ENCODE measurements at regions not wholly inside any gene's neighbourhood (a gene's known extent, or its start where the extent isn't known, plus 50 kb on each side); places are given as distances from the start of the nearest gene placed in this dataset.
"Not testable (repeated sequence)": the region's sequence is repeated elsewhere in the genome, so short reads cannot be mapped to it uniquely, and the experiment has no call there.

DNA sequence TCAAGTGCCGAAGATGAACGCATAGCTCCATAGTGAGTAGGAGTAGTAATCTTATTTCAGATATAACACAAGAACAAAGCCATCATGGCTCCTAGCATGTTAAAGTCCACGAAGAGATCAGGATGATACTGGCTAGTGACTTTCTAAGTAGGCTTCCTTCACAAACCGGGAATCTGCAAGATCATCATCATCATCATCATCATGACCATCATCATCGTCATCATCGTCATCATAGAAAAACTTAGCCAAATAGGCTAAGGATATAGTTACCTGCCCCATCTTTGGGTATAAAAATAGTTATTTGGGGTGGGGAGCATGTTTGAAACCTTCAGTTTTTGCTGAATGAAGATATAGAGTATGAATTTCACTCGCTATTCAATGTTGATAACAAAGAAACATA lies 57.9 kb downstream of the PYDC2 start:
- DNase-seq (ENCODE audit: low spot score): no peak

DNA sequence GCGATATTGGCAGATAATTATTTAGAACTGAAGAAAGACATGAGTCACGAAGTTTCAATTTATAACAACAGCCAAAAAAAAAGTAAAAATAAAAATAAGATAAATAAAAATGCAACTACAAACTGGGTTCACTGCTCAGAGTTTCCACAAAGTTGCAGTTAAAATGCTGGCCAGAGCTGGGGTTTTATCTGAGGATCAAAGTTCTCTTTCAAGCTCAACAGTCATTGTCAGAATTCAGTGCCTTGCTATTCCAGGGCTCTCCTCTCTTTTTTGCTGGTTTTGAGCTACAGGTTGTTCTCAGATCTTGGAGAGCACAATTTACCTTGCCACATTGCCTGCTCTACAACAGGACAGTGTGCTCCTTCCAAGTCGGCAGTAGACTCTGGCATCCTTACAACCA lies 60.1 kb downstream of the PYDC2 start:
- no peak for DNase-seq (ENCODE audit: low spot score)

DNA sequence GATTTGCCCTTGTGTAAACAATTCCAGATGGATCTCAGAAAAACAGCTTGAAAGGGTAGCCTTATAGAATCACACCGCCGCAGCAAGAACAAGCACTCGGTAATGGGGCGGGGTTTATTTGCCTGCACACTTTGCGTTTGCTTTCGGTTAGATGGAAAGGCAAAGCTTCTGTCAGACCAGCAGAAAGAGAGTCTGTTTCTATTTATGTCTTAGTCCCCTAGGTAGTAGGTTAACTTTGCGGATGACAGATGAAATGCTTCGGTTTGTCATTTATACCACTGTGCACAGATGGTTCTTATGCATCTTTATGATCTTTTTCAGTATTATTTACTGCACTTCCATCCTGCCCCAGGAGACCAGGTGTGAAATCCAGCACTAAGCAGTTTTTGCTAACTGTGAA lies 62.2 kb downstream of the PYDC2 start:
- no peak for DNase-seq (ENCODE audit: low spot score)

DNA sequence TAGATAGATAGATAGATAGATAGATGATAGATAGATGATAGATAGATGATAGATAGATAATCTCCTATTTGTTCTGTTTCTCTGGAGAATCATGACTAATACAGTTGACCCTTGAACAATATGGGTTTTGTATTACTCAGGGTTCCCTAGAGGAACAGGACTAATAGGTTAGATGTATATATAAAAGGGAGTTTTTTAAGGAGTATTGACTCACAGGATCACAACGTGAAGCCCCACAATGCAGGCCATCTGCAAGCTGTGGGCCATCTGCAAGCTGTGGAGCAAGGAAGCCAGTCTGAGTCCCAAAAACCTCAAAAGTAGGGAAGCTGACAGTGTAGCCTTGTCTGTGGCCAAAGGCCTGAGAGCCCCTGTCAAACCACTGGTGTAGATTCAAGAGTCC lies 67.6 kb downstream of the PYDC2 start:
- DNase-seq (ENCODE audit: low spot score): no peak

DNA sequence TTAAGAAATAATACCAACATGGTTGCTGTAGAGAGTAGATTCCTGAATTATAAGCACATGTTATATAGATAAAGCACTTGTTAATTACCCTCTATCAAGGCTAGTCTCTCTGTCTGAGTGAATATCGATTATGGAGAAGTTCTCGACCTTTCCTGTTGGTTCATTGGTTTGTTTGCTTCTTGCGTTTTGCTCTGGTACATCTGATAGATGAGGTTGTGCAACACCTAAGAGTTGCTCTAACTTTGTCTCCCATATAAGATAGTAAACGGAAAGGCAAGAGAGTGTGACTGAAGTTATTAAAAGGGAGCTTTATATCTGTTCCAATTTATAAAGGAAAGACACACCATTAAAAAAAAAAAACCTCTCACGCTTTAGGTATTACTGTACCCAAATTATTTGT lies 69.0 kb downstream of the PYDC2 start:
- no peak for DNase-seq (ENCODE audit: low spot score)

DNA sequence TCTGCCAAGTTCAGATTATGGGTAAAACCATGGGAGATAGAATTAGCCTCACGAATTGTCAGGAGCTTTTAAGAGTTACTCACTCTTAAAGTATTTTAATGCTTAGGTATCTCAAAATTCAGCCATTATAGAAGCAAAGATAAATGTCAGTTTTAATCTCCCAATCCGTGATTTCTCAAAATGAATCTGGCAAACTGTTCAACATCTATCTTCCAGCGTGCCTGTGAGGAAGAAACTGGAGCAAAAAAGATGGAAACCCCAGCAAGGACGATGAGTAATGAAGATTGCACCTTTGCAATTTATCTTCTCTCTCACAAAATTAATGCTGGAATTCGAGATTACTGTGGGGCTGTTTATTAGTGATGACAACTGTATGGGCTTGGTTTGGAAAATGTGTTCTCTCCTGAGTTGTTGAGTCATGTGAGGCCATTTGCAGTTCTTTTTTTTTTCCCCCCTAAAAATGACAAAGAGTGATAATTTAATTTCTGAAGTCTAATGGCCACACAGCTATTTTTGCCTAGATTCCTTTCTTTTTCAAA lies 70.5 kb downstream of the PYDC2 start:
- peak; percentile 46 for DNase-seq (ENCODE audit: low spot score)

DNA sequence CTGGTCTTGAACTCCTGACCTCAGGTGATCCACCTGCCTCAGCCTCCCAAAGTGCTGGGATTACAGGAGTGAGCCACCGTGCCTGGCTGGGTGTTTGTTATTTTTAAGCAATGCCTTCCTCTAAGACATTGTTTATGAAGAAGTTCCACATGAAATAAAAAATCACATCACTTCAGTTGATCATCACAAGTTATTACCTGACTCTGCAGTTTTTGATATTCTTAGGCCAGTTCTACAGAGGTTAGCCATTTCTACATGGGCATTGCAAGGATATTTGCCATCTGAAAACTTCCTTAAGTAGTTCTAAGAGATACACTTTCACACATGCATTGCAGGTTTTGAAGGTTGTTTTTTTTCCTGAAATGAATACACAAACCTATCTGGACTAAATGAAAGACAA lies 82.1 kb downstream of the PYDC2 start:
- no peak for DNase-seq (ENCODE audit: low spot score)

DNA sequence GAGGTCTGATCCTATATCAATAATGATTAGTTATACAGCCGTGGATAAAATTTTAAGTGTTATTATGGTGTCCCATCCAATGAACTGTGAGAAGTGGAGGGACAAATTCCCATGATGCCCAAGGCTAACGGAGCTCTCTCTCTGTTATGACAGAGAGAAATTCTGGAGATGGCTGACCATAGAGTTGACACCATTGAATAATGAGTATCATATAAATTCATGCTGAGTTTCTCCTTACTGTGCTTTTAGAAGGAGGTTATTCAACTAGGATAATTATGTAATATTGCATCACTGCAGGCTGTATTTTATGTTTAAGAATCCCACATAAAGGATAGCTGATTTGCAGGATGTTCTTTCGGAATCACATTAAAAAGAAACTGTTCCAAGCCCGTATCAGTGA lies 82.9 kb downstream of the PYDC2 start:
- DNase-seq (ENCODE audit: low spot score): peak; percentile 16

DNA sequence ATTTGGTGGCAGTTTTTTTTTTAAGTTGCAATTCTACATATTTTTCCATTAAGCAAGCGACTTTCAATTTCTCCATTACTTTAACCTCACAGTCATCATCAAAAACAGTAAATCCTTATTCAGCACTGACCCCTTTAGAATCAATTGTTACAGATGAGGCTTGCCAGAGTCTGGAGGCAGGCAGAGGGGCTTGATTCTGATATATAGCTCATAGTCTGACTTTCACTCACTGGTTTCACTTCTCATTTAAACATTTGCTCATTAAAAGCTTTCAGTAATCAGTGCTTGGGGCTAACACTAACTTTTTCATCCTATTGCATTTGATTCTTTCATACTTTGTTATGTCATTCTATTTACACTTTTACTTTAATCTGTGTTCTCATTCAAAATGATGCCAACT lies 88.4 kb downstream of the PYDC2 start:
- DNase-seq (ENCODE audit: low spot score): no peak

DNA sequence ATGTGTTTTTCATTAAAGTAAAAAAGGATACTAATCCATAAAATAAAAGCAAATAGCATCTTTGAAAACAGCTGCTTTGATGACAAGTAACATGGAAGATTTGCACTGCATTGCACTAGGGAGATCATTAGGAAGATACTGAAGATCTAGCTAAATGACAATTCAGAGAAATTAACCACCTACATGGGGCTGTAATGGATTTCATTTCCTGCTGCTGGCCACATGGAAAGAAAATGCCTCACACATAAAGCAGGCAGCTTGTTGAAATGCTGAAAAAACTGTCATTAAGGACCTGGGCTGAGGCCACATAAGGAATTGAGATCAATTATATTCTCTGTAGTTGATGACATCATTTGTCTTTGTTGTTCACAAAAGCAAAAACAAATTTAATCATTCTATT lies 94.1 kb downstream of the PYDC2 start:
- no peak for DNase-seq (ENCODE audit: low spot score)

DNA sequence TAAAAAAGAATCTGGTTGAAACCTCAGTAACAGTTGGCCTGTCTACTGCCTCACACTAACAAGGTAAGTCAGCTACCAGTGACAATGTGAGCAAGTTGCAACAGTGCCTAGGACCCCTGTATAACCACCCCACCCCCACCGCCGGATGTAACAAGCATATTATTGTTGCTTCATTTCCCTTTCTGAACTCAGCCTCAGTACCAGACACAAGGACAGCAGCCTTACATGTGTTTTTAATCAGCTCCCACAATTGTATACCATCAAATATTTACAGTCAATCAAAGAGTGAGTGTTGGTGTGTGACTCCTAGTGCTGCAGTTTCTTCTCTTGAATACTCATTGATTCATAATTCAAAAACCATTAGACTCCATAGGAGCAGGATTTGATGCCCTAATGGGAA lies 96.4 kb downstream of the PYDC2 start:
- no peak for DNase-seq (ENCODE audit: low spot score)

DNA sequence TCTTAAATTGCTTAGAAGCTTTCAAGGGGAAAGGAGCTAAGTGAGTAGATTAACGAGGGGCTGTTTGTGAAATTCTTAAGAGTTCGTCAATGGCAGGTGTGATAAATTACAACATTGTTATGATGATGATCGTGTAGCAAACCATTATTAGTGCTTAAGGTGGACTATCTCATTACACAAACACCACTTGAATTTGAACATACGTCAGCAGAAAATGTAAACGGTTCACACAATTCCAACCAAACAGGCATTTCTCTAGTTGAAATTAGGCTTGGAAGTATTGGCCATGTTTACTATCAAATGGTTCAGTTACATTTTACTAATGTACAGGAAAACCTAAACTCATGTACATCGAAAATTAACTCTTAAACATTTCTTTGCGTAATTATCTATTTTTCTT lies 102.8 kb downstream of the PYDC2 start:
- no peak for DNase-seq (ENCODE audit: low spot score)

DNA sequence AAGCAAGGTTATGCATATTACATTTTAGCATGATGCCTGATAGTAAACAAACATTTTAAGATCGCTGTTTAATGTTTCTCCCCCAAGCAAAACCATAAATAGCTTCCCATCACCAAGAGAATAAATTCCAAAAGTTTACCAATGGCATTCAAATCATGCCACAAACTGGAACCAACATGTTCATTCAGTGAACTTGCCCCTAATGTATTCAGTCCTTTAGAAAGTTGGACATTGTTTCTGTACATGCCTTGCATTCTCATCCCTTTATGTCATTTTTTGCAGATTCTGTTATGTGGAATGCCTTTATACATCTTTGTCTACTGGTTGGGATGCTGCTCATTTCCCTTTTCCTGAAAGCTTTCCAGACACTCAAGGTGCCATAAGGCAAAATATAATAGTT lies 105.5 kb downstream of the PYDC2 start:
- no peak for DNase-seq (ENCODE audit: low spot score)

DNA sequence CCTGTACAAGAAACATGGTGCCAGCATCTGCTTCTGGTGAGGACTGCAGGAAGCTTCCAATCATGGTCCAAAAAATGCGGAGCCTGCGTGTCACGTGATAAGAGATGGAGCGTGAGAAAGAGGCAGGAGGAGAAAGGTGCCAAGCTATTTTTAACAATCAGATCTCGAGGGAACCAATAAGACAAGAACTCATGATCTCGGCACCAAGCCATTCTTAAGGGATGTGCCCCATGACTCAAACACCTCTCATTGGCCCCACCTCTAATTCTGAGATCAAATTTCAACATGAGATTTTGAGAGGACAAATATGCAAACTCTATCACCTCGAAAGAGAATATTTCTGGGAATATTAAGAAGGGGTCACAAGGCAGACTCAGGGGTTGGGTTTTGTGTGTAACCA lies 107.2 kb downstream of the PYDC2 start:
- DNase-seq (ENCODE audit: low spot score): no peak

DNA sequence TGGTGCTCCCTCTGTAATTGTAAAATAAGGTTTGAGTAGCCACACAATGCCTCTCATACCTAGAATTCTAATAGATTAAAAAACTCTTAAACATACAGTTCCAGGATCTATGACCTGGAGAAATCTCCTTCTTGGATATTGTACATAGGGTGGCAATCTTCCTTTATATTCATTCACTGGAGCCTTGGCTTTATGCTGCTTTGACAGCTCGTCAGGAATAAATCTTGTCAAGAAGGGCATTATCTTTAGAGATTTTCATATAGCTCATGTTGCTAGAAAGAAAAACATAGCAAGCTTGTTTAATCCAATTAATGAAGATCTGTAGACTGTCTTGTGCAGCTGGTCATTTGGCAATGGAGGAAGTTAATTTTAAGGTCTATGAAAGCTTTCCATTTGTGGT lies 131.1 kb downstream of the PYDC2 start:
- DNase-seq (ENCODE audit: low spot score): no peak

DNA sequence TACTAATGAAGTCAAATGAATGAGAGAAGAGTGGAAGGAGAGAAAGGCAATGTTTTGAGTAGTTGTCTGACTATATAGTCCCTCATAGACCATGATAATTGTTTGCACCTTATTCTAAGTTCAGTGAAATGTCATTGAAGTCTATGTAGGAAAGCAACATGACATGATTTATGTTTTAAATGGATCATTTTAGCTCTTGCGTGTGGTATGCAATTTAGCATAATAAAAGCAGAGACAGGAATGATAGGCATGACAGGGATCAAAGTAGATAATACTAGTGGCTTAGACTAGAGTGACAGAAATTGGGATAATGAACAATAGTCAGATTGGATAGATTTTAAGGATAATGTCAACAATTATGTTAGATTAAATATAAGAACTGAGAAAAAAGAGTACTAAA lies 132.5 kb downstream of the PYDC2 start:
- DNase-seq (ENCODE audit: low spot score): no peak

DNA sequence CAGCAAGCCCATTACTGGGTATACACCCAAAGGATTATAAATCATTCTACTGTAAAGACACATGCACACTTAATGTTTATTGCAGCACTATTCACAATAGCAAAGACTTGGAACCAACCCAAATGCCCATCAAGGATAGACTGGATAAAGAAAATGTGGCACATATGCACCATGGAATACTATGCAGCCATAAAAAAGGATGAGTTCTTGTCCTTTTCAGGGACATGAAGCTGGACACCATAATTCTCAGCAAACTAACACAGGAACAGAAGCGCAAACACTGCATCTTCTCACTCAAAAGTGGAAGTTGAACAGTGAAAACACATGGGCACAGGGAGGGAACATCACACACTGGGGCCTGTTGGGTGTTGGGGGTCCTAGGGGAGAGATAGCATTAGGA lies 154.5 kb downstream of the PYDC2 start:
- not testable (repeated sequence) for DNase-seq (ENCODE audit: low spot score)

DNA sequence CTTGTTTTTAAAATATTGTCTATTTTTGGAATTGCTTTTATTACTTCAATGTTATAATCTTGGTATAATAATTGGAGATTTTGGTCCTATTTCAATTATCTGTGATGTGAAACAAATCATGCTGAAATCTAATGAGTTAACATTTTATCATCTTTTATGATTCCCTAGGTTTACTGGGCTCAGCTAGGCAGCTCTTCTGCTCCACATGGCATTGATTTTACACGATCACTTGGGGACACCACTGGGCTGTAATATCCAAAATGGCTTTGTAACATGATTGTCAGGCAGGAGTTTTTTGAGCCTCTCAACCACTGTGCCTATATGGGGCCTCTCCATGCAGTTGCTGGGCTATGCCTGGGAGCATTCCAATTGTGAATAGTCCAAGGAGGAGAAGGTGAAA lies 163.3 kb downstream of the PYDC2 start:
- no peak for DNase-seq (ENCODE audit: low spot score)

DNA sequence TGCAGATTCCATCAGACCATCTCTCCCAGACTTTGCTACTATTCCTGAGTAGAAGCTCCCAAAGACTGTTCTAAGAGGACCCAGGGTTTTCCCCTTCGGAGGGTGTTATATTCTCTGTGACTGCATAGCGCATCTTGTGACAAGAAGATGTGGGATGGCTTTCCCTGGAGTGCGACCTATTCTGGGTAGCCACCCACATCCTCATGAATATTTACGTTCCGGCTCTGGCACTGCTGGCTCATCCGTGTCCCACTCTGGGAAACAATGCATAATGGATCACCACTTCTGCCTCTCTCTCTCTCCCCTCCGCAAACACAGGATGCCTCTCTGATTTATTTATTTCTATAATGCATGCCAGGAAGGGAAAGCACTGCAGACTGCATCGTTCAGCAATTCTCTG lies 166.1 kb downstream of the PYDC2 start:
- DNase-seq (ENCODE audit: low spot score): peak; percentile 19

DNA sequence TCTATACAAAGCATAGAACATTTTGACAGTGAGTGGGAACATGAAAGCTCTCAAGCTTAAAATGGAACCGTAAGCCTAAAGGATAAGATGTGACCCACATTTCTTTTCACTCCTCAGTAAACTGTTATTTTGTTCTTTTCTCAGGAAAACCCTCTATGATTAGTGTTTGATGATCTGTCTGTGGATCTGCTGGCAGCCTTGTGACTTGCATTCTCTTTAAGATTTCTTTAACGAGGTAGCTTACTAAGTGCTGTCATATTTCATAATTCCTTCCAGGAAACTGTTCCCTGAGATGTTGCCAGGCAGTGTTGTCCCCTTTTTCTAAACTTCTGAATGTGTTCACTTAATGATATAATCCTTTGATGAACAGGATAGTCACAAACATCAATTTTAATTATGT lies 167.6 kb downstream of the PYDC2 start:
- DNase-seq (ENCODE audit: low spot score): peak; percentile 77

DNA sequence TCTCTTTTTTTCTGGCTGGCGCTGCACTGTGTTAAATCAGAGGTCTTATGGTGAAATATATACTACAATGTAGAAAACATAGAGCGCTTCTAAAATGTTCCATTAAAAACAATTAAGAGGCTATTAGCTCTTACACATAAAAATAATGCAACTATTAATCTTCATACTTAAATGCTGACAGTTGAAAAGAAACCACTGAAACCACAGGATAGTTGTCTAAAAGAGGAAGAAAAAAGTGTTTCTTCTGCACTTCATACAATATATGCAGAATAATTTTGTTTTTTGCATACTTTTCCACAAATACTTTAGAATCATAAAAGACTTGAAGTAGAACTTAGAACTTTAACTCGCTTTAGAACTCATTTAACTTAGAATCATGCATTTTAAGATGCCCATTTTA lies 170.5 kb downstream of the PYDC2 start:
- no peak for DNase-seq (ENCODE audit: low spot score)

DNA sequence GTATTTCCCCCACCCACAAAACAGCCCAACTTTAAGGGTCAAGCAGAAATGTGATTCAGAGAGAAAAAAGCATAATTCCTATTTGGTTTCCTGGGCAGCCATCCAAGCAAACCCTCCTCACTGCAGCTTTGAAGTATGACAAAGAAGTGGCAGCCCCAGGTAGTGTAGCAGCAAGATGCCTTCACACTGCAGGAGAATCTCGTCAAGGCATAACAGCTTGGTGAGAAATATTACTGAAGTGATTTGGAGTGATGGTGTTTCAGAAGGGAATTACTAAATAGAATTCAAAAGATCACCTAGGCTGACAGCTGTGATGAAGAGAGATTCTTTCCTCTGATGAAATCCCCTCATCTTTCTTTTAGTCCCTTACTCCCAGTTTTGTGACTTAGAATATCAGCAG lies 173.9 kb downstream of the PYDC2 start:
- DNase-seq (ENCODE audit: low spot score): no peak

DNA sequence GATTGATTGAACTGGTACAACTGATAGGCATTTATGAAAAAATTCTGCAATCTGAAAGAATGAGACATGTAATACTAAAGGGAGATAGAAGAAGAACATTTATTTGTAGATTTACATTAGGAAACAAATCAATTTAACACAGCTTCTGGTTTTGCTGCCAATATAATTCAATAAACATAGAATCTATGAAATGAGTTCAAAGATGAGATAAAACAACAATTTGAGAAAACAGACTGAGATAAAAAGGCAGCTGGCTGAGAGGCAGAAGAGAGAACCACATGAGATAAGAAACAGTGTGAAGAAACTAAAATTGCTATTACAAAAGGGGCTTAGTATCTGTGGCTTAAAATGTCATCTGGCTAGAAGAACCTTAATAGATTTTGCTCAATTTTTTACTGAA lies 176.6 kb downstream of the PYDC2 start:
- DNase-seq (ENCODE audit: low spot score): peak; percentile 7

DNA sequence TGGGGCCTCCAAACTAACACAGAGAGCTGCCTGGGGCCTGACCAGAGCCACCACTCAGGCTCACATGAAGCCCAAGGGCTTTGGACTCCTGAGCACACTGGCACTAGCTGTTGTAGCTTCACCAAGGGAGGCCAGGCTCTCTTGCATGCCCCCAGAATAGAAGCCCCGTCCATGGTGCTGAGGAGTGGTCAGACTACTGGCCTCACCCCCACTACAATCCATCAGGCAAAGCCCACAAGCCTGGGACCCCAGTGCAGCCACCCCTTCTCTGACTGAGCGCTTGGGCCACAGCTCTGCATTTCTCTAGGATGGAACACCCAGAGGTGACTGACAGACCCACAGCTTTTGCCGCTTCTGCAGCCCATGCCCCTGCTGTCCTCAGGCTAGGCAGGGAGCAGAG lies 180.8 kb downstream of the PYDC2 start:
- DNase-seq (ENCODE audit: low spot score): no peak

DNA sequence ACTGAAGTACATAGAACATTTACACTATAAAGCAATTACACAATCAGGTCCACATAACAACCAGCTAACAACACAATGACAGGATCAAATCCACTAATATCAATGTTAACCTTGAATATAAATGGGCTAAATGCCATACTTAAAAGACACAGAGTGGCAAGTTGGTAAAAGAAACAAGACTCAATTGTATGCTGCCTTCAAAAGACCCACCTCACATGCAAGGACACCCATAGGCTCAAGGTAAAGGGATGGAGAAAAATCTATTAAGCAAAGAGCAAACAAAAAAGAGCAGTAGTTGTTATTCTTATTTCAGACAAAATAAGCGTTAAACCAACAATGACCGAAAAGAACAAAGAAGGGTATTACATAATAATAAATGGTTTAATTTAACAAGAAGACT lies 183.3 kb downstream of the PYDC2 start:
- DNase-seq (ENCODE audit: low spot score): no peak
